A673 (cell line): ENCODE measurements at regions not wholly inside any gene's neighbourhood (a gene's known extent, or its start where the extent isn't known, plus 50 kb on each side); places are given as distances from the start of the nearest gene placed in this dataset.
"Not testable (repeated sequence)": the region's sequence is repeated elsewhere in the genome, so short reads cannot be mapped to it uniquely, and the experiment has no call there.

Source experiments
- BruUV-seq: library from RNA; stranded (reverse); fragments of 400-500 nt; replicated peaks from 2 replicates; lab custom pipeline; 2021; lab: Mats Ljungman, UMichigan
- CTCF ChIA-PET: fragments of 300-600 bp; sonication (Branson Sonifier 250); formaldehyde crosslinking; loops from one replicate; lab custom pipeline; 2022; ENCODE audit warnings: antibody characterized with exemption; lab: Charles Lee
- POLR2A ChIA-PET: fragments of 300-600 bp; sonication (Branson Sonifier 250); formaldehyde crosslinking; loops from one replicate; lab custom pipeline; 2022; ENCODE audit warnings: antibody characterized with exemption; ENCODE audit not compliant: low non-redundant PET; lab: Charles Lee
- DNase-seq: peaks from one replicate; pipeline ENCODE4 v3.0.0-alpha.2; 2015; ENCODE audit warnings: low spot score
- H3K27ac ChIP-seq: fragments of 200-600 bp; sonication (generic); 2 replicates; pipeline ENCODE4 v1.5.1; 2016; ENCODE audit warnings: mixed run types, low read depth, mild to moderate bottlenecking, mixed read lengths, antibody characterized with exemption, low read length; ENCODE audit not compliant: poor library complexity, severe bottlenecking
- H3K27me3 ChIP-seq: fragments of 200-600 bp; sonication (generic); replicated peaks from 2 replicates; pipeline ENCODE4 v1.6.1; 2017; ENCODE audit warnings: mixed run types, low read depth, mild to moderate bottlenecking, mixed read lengths, antibody characterized with exemption, low read length; ENCODE audit not compliant: insufficient read depth, poor library complexity
- H3K36me3 ChIP-seq: fragments of 200-600 bp; sonication (generic); 2 replicates; pipeline ENCODE4 v1.6.1; 2016; ENCODE audit warnings: mixed run types, mild to moderate bottlenecking, mixed read lengths, antibody characterized with exemption, low read length; ENCODE audit not compliant: insufficient read depth, poor library complexity, severe bottlenecking
- H3K4me1 ChIP-seq: fragments of 200-600 bp; sonication (generic); 2 replicates; pipeline ENCODE4 v1.6.1; 2017; ENCODE audit warnings: mixed run types, mild to moderate bottlenecking, mixed read lengths, antibody characterized with exemption, low read length; ENCODE audit not compliant: insufficient read depth, poor library complexity, severe bottlenecking
- H3K4me3 ChIP-seq: fragments of 200-600 bp; sonication (generic); 2 replicates; pipeline ENCODE4 v1.5.1; 2016; ENCODE audit warnings: low read depth, mixed run types, mild to moderate bottlenecking, mixed read lengths, low read length; ENCODE audit not compliant: poor library complexity, severe bottlenecking
- H3K9me3 ChIP-seq: fragments of 200-600 bp; sonication (generic); 2 replicates; pipeline ENCODE4 v1.6.1; 2016; ENCODE audit warnings: mixed run types, low read depth, mild to moderate bottlenecking, mixed read lengths, antibody characterized with exemption, low read length; ENCODE audit not compliant: poor library complexity, severe bottlenecking
- intact Hi-C: fragments of 100-400 bp; cut with micrococcal nuclease; formaldehyde crosslinking; loops from one replicate; pipeline ENCODE4 v1.10.0; 2022; ENCODE audit not compliant: unreplicated experiment

DNA sequence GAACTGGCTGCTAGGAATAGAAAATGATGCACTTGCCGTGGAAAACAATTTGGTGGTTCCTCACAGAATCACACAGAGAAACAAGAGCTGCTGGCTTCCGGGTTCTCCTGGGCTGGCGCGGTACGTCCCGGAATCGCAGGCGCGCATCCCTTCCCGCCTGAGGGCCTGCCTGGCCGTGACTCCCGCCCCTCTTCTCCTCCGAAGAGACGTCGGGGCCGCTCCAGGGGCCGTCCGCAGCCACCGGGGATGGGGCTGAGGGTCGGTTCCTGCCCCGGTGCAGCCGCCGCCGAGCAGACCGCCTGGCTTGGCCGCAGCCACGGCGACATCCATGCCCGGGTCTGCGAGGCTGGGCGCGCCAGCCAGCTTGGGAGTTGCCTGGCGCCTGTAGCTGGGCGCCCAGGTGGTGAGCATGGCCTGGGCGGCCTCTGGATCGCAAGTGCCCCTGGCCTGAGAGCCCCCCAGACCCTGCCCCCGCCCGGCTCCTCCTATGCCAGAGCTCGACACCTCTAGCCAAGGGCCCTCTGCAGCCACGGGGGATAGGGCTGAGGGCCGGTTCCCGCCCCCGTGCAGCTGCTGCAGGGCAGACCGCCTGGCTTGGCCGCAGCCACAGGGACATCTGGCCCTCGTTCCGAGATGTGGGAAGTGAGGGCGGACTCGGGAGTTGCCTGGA, 83.9 kb upstream of the ZNG1F start:
- CTCF ChIA-PET, BruUV-seq, H3K9me3 ChIP-seq, H3K27me3 ChIP-seq, POLR2A ChIA-PET, intact Hi-C loops, H3K27ac ChIP-seq, H3K36me3 ChIP-seq, DNase-seq, H3K4me1 ChIP-seq: not testable (repeated sequence)
- H3K4me3 ChIP-seq, result peak overlapping the region; percentile 38

DNA sequence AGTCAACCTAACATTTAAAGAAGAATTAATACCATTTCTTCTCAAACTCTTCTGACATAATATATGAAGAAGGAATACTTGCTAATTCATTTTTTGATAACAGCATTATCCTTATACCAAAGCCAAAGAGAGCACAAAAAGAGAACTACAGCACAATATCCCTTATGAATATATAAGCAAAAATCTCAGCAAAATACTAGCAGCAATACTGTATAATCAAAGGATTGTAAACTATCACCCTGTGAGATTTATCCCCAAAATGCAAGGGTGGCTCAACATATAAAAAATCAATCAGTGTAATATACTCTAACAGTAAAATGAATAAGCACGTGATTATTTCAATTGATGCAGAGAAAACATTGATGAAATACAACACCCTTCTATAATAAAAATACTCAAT, 81.9 kb upstream of the ZNG1F start:
- H3K4me3 ChIP-seq, H3K36me3 ChIP-seq, H3K4me1 ChIP-seq, H3K9me3 ChIP-seq, H3K27me3 ChIP-seq, H3K27ac ChIP-seq, POLR2A ChIA-PET, intact Hi-C loops, CTCF ChIA-PET, BruUV-seq, DNase-seq: not testable (repeated sequence)

DNA sequence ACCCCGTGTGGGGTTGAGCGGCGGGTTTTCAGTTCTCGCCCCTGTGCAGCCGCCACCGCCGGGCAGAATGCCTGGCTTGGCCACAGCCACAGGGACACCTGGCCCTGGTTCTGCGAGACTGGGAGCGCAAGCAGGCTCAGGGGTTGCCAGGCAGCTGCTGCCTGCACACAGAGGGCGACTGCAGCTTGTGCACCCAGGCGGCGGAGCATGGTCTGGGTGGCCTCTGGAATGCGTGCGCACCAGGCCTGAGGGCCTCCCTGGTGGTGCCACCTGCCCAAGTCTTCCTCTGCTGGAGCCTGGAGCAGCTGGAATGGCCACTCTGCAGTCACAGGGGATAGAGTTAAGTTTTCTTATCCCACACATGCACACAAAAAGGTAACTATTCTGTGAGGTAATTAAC, 80.4 kb upstream of the ZNG1F start:
- BruUV-seq, POLR2A ChIA-PET, DNase-seq: not testable (repeated sequence)

DNA sequence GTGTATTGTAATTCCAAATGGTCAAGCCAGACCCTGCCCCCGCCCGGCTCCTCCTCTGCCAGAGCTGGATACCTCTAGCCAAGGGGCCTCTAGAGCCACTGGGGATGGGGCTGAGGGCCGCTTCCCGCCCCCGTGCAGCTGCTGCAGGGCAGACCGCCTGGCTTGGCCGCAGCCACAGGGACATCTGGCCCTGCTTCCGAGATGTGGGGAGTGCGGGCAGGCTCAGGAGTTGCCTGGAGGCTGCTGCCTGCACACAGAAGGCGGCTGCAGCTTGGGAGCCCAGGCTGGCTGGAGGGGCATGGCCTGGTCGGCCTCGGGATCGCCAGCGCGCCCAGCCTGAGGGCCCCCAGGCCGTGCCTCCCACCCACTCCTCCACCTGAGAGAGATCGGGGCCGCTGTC, 79.9 kb upstream of the ZNG1F start:
- CTCF ChIA-PET, DNase-seq, intact Hi-C loops, POLR2A ChIA-PET, BruUV-seq, H3K9me3 ChIP-seq, H3K27ac ChIP-seq, H3K36me3 ChIP-seq, H3K4me1 ChIP-seq, H3K4me3 ChIP-seq, H3K27me3 ChIP-seq: not testable (repeated sequence)

More for the DNA sequence above, 80.4 kb upstream of the ZNG1F start:
- intact Hi-C loops, H3K9me3 ChIP-seq, H3K27ac ChIP-seq, H3K4me3 ChIP-seq, CTCF ChIA-PET, H3K27me3 ChIP-seq, H3K4me1 ChIP-seq, H3K36me3 ChIP-seq: not testable (repeated sequence)

DNA sequence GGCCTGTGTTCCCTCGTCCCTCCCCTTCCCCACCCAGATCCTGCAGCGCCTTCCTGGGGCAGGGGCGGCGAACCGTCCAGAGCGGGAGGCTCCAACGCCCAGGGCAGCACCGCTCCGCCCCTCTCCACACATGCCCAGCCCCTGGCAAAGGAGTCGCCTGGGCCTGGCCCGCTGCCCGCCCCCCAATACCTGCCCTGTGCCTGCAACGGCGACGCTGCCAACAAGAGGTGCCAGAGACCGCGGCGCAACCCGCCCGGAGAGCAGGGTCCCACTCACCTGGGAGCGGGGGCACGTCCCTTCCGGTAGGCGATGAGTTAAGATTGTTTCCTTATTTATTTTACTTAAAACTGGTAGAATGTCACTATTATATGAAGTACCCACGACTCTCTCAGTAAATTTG, 77.5 kb upstream of the ZNG1F start:
- CTCF ChIA-PET, H3K9me3 ChIP-seq, H3K4me3 ChIP-seq, BruUV-seq, H3K36me3 ChIP-seq, POLR2A ChIA-PET, intact Hi-C loops, H3K27ac ChIP-seq, H3K4me1 ChIP-seq, H3K27me3 ChIP-seq, DNase-seq: not testable (repeated sequence)

DNA sequence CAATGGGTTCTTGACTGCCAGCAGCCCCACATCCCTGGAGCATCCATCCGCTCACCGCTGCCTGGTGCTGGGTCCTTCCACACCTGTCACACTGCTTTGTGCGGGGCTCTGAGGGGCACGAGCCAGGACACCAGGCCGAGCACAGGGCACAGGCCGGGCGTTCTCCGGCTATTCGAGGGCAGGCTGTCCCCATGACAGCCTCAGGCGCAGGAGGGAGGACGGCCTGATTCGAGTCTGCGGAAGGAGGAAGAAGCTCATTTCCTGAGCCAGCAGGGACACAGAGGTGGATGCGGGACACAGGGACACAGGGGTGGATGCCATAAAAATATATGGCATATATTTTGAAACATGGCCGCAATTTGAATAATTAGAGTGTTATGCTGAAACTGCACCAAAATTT, 76.9 kb upstream of the ZNG1F start:
- H3K9me3 ChIP-seq, DNase-seq, POLR2A ChIA-PET, CTCF ChIA-PET, intact Hi-C loops, H3K27ac ChIP-seq, H3K4me1 ChIP-seq, BruUV-seq, H3K36me3 ChIP-seq, H3K27me3 ChIP-seq, H3K4me3 ChIP-seq: not testable (repeated sequence)

DNA sequence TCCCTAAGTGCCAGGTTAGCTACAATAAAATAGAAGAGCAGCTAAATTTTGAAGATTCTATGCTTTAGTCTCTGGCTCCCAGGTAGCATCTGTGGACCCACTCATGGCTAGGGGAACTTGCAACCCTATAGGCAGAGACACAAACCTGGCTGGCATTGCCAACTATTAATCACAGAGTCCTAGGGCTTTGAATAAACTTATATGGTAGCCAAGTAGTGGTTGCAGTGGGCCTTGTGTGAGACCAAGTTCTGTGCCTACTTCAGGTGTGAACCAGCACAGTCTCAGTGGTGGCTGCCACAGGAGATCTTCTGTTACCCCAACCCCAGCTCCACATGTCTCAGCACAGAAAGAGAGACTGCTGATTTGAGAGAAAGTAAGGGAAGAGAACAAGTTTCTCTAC, 62.9 kb upstream of the ZNG1F start:
- BruUV-seq, H3K9me3 ChIP-seq, H3K27me3 ChIP-seq, H3K27ac ChIP-seq, H3K4me3 ChIP-seq, intact Hi-C loops, H3K4me1 ChIP-seq, H3K36me3 ChIP-seq, POLR2A ChIA-PET, DNase-seq, CTCF ChIA-PET: not testable (repeated sequence)

DNA sequence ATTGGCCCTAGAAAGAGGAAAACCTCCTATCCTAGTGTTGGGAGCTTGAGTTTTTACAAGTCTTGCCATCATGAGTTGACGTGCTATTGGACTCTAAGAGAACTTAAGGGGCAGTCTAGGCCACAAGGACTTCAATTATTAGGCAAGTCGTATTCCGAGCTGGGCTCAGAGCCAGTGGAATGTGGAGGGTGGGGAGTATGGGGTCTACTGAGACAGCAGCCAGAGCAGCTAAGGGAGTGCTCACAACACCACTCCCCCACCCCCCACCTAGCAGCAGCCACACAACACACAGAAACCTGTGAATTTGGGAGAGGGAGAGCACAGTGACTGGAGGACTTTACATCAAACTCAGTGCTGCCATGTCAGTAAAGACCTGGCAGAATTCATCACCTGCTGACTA, 62.0 kb upstream of the ZNG1F start:
- H3K4me1 ChIP-seq, BruUV-seq, DNase-seq, POLR2A ChIA-PET, H3K36me3 ChIP-seq, H3K27me3 ChIP-seq, intact Hi-C loops, H3K9me3 ChIP-seq, H3K4me3 ChIP-seq, H3K27ac ChIP-seq, CTCF ChIA-PET: not testable (repeated sequence)
